GM23248 (cell line): ENCODE measurements at regions not wholly inside any gene's neighbourhood (a gene's known extent, or its start where the extent isn't known, plus 50 kb on each side); places are given as distances from the start of the nearest gene placed in this dataset.

Experiments
- EZH2 ChIP-seq: fragments of 200-600 bp; sonication (generic); IDR thresholded peaks from 2 replicates; pipeline ENCODE4 v1.6.1; 2018; ENCODE audit warnings: antibody characterized with exemption, mild to moderate bottlenecking; ENCODE audit not compliant: insufficient read depth, poor library complexity, severe bottlenecking
- EZH2phosphoT487 ChIP-seq: fragments of 200-600 bp; sonication (generic); IDR thresholded peaks from 2 replicates; pipeline ENCODE4 v1.6.1; 2018; ENCODE audit warnings: antibody characterized with exemption, moderate library complexity, mild to moderate bottlenecking, low read depth; ENCODE audit not compliant: insufficient read depth

- TF ChIP-seq EZH2phosphoT487 (no peak), EZH2 (no peak)
These were observed 616.1 kb upstream of the PKDCC start for GRCh38 chr2:41431756-41432155.
